ENCODE measurements at regions not wholly inside any gene's neighbourhood (a gene's known extent, or its start where the extent isn't known, plus 50 kb on each side); places are given as distances from the start of the nearest gene placed in this dataset.

DNA sequence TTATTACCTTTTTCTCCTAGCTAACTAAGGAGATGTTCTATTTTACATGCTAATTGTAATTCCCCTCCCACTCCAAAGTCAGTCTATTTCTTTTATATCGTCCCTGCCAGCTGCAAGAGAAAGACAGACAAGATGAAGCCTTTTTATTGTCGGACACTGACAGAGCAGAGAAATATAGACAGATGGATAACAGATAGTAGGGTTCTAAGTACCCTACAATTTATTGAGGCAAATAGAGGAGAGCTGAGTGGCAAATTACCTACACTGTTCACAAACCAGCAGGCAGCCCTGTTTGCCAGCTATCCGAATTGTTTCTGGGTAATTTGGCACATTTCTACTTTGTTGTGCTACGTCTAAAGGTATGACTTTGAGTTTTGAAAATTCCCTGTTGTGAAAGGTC is 392.3 kb upstream of the ZNF717 start:
- H3K36me3 ChIP-seq (ENCODE audit: insufficient read depth, low read length), result no peaks in the 10 kb centered on the region
- no peak overlapping the region for H2AFZ ChIP-seq (ENCODE audit: low read length, unreplicated experiment)
- H3K4me1 ChIP-seq (ENCODE audit: control insufficient read depth, insufficient read depth, low read length, unreplicated experiment), result no peaks in the 10 kb centered on the region
- no peaks in the 10 kb centered on the region for H3K79me2 ChIP-seq (ENCODE audit: control insufficient read depth, insufficient read depth, low read length, unreplicated experiment)
- H3K27ac ChIP-seq (ENCODE audit: low read depth, low read length), result no peak overlapping the region
- no peaks in the 10 kb centered on the region for H3K27me3 ChIP-seq (ENCODE audit: insufficient read depth, low read length)
- no peak overlapping the region for H3K4me3 ChIP-seq (ENCODE audit: low read depth, low read length)

DNA sequence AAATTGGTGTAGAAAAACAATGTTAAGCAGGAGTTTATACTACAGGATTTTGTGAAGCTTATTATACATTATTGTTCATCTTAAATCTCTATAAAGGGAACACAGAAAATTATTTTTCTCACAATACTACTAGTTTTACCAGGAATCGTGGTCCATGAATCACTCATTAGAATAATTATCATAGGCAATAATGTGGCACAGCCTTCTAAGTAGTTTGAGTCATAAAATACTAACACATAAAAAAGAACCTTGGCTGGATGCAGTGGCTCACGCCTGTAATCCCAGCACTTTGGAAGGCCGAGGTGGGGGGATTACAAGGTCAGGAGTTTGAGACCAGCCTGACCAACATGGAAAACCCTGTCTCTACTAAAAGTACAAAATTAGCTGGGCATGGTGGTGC is 393.1 kb upstream of the ZNF717 start:
- H3K27me3 ChIP-seq (ENCODE audit: insufficient read depth, low read length), result no peaks in the 10 kb centered on the region
- H3K27ac ChIP-seq (ENCODE audit: low read depth, low read length), result no peak overlapping the region
- H2AFZ ChIP-seq (ENCODE audit: low read length, unreplicated experiment), result no peak overlapping the region
- no peak overlapping the region for H3K4me3 ChIP-seq (ENCODE audit: low read depth, low read length)
- no peaks in the 10 kb centered on the region for H3K36me3 ChIP-seq (ENCODE audit: insufficient read depth, low read length)
- H3K79me2 ChIP-seq (ENCODE audit: control insufficient read depth, insufficient read depth, low read length, unreplicated experiment), result no peaks in the 10 kb centered on the region
- no peaks in the 10 kb centered on the region for H3K4me1 ChIP-seq (ENCODE audit: control insufficient read depth, insufficient read depth, low read length, unreplicated experiment)

DNA sequence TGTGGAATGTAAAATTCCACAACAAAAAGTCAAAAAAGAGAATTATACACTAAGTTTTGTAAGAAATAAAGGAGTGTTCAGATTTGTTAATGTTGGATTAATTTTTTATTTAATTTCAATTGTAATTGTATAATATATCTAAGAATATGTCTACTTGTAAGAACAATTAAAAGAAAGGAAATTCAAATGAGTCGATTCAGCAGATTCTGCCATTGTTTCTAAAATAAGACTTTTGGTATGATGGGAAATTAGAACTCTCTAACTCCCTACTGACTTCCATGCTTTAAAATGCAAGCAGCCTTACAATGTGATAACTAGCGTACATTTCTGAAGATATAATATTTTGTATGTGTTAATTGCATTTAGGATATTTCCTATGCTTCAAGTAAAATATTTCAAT is 395.9 kb upstream of the ZNF717 start:
- Histone ChIP-seq H3K79me2 (ENCODE audit: control insufficient read depth, insufficient read depth, low read length, unreplicated experiment) (no peaks in the 10 kb centered on the region), H3K4me3 (ENCODE audit: low read depth, low read length) (no peak overlapping the region)

DNA sequence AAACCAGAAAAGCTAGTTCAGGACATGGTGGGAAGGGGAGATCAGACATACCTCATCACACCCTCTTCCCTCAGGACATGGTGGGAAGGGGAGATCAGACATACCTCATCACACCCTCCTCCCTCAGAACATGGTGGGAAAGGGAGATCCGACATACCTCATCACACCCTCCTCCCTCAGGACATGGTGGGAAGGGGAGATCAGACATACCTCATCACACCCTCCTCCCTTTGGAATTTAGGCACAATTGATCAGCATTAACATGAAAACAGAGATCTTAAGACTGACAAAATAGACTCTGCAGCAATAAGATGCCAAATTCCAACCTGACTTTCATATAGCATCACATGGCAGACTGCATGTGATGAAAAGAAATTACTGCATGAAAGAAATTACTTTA is 412.7 kb upstream of the ZNF717 start:
- H3K27me3 ChIP-seq (ENCODE audit: insufficient read depth, low read length), result peaks cover 12% of the 10 kb centered on the region; the same call in 1 of the 2 replicates
- H3K36me3 ChIP-seq (ENCODE audit: insufficient read depth, low read length), result no peaks in the 10 kb centered on the region
- no peaks in the 10 kb centered on the region for H3K79me2 ChIP-seq (ENCODE audit: control insufficient read depth, insufficient read depth, low read length, unreplicated experiment)
- peaks cover 11% of the 10 kb centered on the region for H3K4me1 ChIP-seq (ENCODE audit: control insufficient read depth, insufficient read depth, low read length, unreplicated experiment)
- H3K27ac ChIP-seq (ENCODE audit: low read depth, low read length), result no peak overlapping the region
- H2AFZ ChIP-seq (ENCODE audit: low read length, unreplicated experiment), result no peak overlapping the region
- no peak overlapping the region for H3K4me3 ChIP-seq (ENCODE audit: low read depth, low read length)

More for the DNA sequence above, 395.9 kb upstream of the ZNF717 start:
- H2AFZ ChIP-seq (ENCODE audit: low read length, unreplicated experiment), result no peak overlapping the region
- H3K36me3 ChIP-seq (ENCODE audit: insufficient read depth, low read length), result no peaks in the 10 kb centered on the region
- no peak overlapping the region for H3K27ac ChIP-seq (ENCODE audit: low read depth, low read length)
- H3K4me1 ChIP-seq (ENCODE audit: control insufficient read depth, insufficient read depth, low read length, unreplicated experiment), result no peaks in the 10 kb centered on the region
- no peaks in the 10 kb centered on the region for H3K27me3 ChIP-seq (ENCODE audit: insufficient read depth, low read length)

DNA sequence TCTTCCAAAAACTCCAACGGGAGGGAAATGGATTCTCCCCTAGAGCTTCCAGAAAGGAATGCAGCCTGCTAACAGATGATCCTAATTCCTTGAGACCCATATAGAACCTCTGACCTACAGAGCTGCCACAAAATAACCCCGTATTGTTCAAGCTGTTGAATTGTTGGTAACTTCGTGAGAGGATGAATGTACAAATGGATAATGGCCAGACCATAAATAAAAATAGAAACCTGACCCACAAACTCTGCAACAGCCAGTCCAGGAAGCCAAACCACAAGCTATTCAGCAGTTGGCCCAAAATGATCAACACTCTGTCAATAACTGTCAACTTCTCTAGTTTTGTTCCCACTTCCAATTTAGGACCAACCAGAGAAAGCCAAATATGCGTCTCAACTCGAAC is 414.0 kb upstream of the ZNF717 start:
- H3K27ac ChIP-seq (ENCODE audit: low read depth, low read length), result no peak overlapping the region
- no peaks in the 10 kb centered on the region for H3K36me3 ChIP-seq (ENCODE audit: insufficient read depth, low read length)
- H3K79me2 ChIP-seq (ENCODE audit: control insufficient read depth, insufficient read depth, low read length, unreplicated experiment), result no peaks in the 10 kb centered on the region
- no peak overlapping the region for H2AFZ ChIP-seq (ENCODE audit: low read length, unreplicated experiment)
- no peak overlapping the region for H3K4me3 ChIP-seq (ENCODE audit: low read depth, low read length)
- H3K4me1 ChIP-seq (ENCODE audit: control insufficient read depth, insufficient read depth, low read length, unreplicated experiment), result peaks cover 11% of the 10 kb centered on the region
- H3K27me3 ChIP-seq (ENCODE audit: insufficient read depth, low read length), result peaks cover 19% of the 10 kb centered on the region; the same call in 1 of the 2 replicates

- H3K4me1 ChIP-seq (ENCODE audit: control insufficient read depth, insufficient read depth, low read length, unreplicated experiment), result peaks cover 11% of the 10 kb centered on the region
- no peak overlapping the region for H2AFZ ChIP-seq (ENCODE audit: low read length, unreplicated experiment)
- H3K27me3 ChIP-seq (ENCODE audit: insufficient read depth, low read length), result peaks cover 27% of the 10 kb centered on the region; the same call in 1 of the 2 replicates
- no peaks in the 10 kb centered on the region for H3K36me3 ChIP-seq (ENCODE audit: insufficient read depth, low read length)
- H3K4me3 ChIP-seq (ENCODE audit: low read depth, low read length), result no peak overlapping the region
- no peak overlapping the region for H3K27ac ChIP-seq (ENCODE audit: low read depth, low read length)
- H3K79me2 ChIP-seq (ENCODE audit: control insufficient read depth, insufficient read depth, low read length, unreplicated experiment), result no peaks in the 10 kb centered on the region
These were observed 418.2 kb upstream of the ZNF717 start for GRCh38 chr3:76203578-76203977.

GRCh38 chr3:76206346-76206745 is 421.0 kb upstream of the ZNF717 start:
- Histone ChIP-seq H3K36me3 (ENCODE audit: insufficient read depth, low read length) (no peaks in the 10 kb centered on the region), H3K4me1 (ENCODE audit: control insufficient read depth, insufficient read depth, low read length, unreplicated experiment) (no peaks in the 10 kb centered on the region), H3K27ac (ENCODE audit: low read depth, low read length) (no peak overlapping the region), H3K27me3 (ENCODE audit: insufficient read depth, low read length) (peaks cover 27% of the 10 kb centered on the region; the same call in 1 of the 2 replicates), H3K79me2 (ENCODE audit: control insufficient read depth, insufficient read depth, low read length, unreplicated experiment) (no peaks in the 10 kb centered on the region), H3K4me3 (ENCODE audit: low read depth, low read length) (no peak overlapping the region), H2AFZ (ENCODE audit: low read length, unreplicated experiment) (no peak overlapping the region)

- Histone ChIP-seq H3K4me1 (ENCODE audit: control insufficient read depth, insufficient read depth, low read length, unreplicated experiment) (no peaks in the 10 kb centered on the region), H2AFZ (ENCODE audit: low read length, unreplicated experiment) (no peak overlapping the region), H3K27ac (ENCODE audit: low read depth, low read length) (no peak overlapping the region), H3K36me3 (ENCODE audit: insufficient read depth, low read length) (no peaks in the 10 kb centered on the region), H3K4me3 (ENCODE audit: low read depth, low read length) (no peak overlapping the region), H3K27me3 (ENCODE audit: insufficient read depth, low read length) (no peaks in the 10 kb centered on the region), H3K79me2 (ENCODE audit: control insufficient read depth, insufficient read depth, low read length, unreplicated experiment) (no peaks in the 10 kb centered on the region)
These were observed 427.3 kb upstream of the ZNF717 start for GRCh38 chr3:76212679-76213078.

DNA sequence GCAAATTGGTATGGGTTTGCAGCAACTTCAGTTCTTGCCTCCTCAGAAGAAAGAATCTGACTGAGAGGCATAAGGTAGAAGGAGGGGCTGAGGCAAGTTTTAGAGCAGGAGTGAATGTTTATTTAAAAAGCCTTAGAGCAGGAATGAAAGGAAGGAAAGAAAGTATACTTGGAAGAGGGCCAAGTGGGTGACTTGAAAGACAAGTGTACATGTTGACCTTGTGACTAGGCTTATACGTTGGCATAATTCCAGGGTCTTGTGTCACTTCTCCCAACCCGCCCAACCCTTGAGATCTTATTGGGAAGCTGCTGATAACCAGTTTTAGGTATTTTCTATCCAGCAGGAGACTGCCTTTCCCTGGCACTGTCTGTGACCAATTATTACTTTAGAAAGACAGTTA is 436.9 kb upstream of the ZNF717 start:
- Histone ChIP-seq H3K36me3 (ENCODE audit: insufficient read depth, low read length) (no peaks in the 10 kb centered on the region), H3K4me1 (ENCODE audit: control insufficient read depth, insufficient read depth, low read length, unreplicated experiment) (peaks cover 9% of the 10 kb centered on the region), H3K27ac (ENCODE audit: low read depth, low read length) (no peak overlapping the region), H3K27me3 (ENCODE audit: insufficient read depth, low read length) (no peaks in the 10 kb centered on the region), H3K79me2 (ENCODE audit: control insufficient read depth, insufficient read depth, low read length, unreplicated experiment) (no peaks in the 10 kb centered on the region), H3K4me3 (ENCODE audit: low read depth, low read length) (no peak overlapping the region), H2AFZ (ENCODE audit: low read length, unreplicated experiment) (no peak overlapping the region)

- Histone ChIP-seq H3K27ac (ENCODE audit: low read depth, low read length) (no peak overlapping the region), H3K4me1 (ENCODE audit: control insufficient read depth, insufficient read depth, low read length, unreplicated experiment) (no peaks in the 10 kb centered on the region), H3K4me3 (ENCODE audit: low read depth, low read length) (no peak overlapping the region), H3K36me3 (ENCODE audit: insufficient read depth, low read length) (no peaks in the 10 kb centered on the region), H3K79me2 (ENCODE audit: control insufficient read depth, insufficient read depth, low read length, unreplicated experiment) (no peaks in the 10 kb centered on the region), H3K27me3 (ENCODE audit: insufficient read depth, low read length) (no peaks in the 10 kb centered on the region), H2AFZ (ENCODE audit: low read length, unreplicated experiment) (no peak overlapping the region)
These were observed 445.9 kb upstream of the ZNF717 start for GRCh38 chr3:76231258-76231657.

- no peak overlapping the region for H3K27ac ChIP-seq (ENCODE audit: low read depth, low read length)
- no peaks in the 10 kb centered on the region for H3K79me2 ChIP-seq (ENCODE audit: control insufficient read depth, insufficient read depth, low read length, unreplicated experiment)
- no peak overlapping the region for H2AFZ ChIP-seq (ENCODE audit: low read length, unreplicated experiment)
- no peaks in the 10 kb centered on the region for H3K36me3 ChIP-seq (ENCODE audit: insufficient read depth, low read length)
- H3K4me3 ChIP-seq (ENCODE audit: low read depth, low read length), result no peak overlapping the region
- peaks cover 19% of the 10 kb centered on the region for H3K4me1 ChIP-seq (ENCODE audit: control insufficient read depth, insufficient read depth, low read length, unreplicated experiment)
- H3K27me3 ChIP-seq (ENCODE audit: insufficient read depth, low read length), result no peaks in the 10 kb centered on the region
These were observed 457.8 kb upstream of the ZNF717 start for GRCh38 chr3:76242886-76243753.

Data from ACC112 (cell line).